Epithelial cell of proximal tubule (primary cell): ENCODE measurements at regions not wholly inside any gene's neighbourhood (a gene's known extent, or its start where the extent isn't known, plus 50 kb on each side); places are given as distances from the start of the nearest gene placed in this dataset.

Experiments used
- DNase-seq: peaks from one replicate; pipeline ENCODE4 v3.0.0-alpha.2; 2011; ENCODE audit warnings: low read depth
- H3K4me3 ChIP-seq: 2 replicates; pipeline ENCODE4 v1.5.1; 2011; ENCODE audit warnings: low read depth, mild to moderate bottlenecking, low read length
- TF ChIP-seq, protein P1 (sequence below): conservative IDR thresholded peaks from 2 replicates; pipeline ENCODE4 v1.5.1; 2012; ENCODE audit warnings: low read depth, mild to moderate bottlenecking, low read length

GRCh38 chr2:19554520-19554919 is 196.1 kb upstream of the OSR1 start:
- TF ChIP-seq, protein P1, sequence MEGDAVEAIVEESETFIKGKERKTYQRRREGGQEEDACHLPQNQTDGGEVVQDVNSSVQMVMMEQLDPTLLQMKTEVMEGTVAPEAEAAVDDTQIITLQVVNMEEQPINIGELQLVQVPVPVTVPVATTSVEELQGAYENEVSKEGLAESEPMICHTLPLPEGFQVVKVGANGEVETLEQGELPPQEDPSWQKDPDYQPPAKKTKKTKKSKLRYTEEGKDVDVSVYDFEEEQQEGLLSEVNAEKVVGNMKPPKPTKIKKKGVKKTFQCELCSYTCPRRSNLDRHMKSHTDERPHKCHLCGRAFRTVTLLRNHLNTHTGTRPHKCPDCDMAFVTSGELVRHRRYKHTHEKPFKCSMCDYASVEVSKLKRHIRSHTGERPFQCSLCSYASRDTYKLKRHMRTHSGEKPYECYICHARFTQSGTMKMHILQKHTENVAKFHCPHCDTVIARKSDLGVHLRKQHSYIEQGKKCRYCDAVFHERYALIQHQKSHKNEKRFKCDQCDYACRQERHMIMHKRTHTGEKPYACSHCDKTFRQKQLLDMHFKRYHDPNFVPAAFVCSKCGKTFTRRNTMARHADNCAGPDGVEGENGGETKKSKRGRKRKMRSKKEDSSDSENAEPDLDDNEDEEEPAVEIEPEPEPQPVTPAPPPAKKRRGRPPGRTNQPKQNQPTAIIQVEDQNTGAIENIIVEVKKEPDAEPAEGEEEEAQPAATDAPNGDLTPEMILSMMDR = no peak
- no peak overlapping the region for H3K4me3 ChIP-seq
- DNase-seq = no peak

GRCh38 chr2:19552270-19552669 is 193.8 kb upstream of the OSR1 start:
- no peak overlapping the region for H3K4me3 ChIP-seq
- no peak for DNase-seq
- TF ChIP-seq, protein P1 = no peak

DNA sequence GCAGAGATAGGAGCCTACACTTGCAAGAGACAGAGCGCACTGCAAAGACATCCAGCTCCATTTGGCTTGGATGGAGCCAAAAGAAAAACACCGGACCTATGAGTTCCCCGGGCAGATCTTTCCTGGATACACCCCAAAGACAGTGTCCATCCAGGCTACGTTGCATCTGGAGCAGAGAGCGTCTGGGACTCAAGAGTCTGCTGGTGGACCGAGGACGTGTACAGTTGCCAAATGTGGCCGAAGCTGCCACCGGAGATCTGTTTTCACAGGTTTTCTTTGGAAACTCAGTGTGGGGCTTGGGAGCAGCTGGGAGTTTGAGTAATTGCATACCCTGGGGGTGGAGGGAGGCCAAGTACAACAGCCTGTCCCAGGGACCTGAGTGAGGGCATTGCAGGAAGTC is 192.3 kb upstream of the OSR1 start:
- H3K4me3 ChIP-seq = no peak overlapping the region
- DNase-seq = no peak
- TF ChIP-seq, protein P1 = no peak

DNA sequence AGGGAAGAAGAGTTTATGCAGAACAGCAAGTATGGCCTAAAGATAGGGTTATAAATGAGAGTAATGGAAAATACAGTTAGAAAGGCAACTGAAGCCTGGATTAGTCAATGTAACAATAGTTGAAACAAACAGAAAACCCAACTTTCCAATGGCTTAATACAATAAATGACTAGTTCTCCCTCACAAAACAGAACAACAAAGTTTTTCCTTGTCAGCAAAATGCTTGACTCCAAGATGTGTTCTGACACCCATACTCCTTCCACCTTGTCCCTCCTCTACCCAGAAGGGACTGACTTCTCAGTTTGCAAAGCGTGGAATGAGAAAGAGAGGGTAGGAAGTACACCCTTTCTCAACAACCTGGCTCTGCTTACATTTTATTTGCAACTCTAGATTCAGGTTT is 191.4 kb upstream of the OSR1 start:
- H3K4me3 ChIP-seq = no peak overlapping the region
- TF ChIP-seq, protein P1 = no peak
- no peak for DNase-seq

- no peak for DNase-seq
- TF ChIP-seq, protein P1 = no peak
- H3K4me3 ChIP-seq = no peak overlapping the region
These were observed 189.7 kb upstream of the OSR1 start for GRCh38 chr2:19548116-19548515.

GRCh38 chr2:19547321-19547720 is 188.9 kb upstream of the OSR1 start:
- H3K4me3 ChIP-seq = no peak overlapping the region
- no peak for DNase-seq
- TF ChIP-seq, protein P1 = no peak

DNA sequence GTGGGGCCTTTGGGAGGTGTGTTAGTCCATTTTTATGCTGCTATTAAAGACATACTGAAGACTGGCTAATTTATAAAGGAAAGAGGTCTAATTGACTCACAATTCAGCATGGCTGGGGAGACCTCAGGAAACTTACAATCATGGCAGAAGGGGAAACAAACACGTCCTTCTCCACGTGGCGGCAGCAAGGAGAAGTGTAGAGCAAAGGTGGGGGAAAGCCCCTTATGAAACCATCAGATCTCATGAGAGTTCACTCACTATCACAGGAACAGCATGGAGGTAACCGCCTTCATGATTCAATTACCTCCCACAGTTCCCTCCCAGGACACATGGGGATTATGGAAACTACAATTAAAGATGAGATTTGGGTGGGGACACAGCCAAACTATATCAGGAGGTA is 187.1 kb upstream of the OSR1 start:
- no peak overlapping the region for H3K4me3 ChIP-seq
- TF ChIP-seq, protein P1 = no peak
- no peak for DNase-seq
